HG03378 (cell line): ENCODE measurements at regions not wholly inside any gene's neighbourhood (a gene's known extent, or its start where the extent isn't known, plus 50 kb on each side); places are given as distances from the start of the nearest gene placed in this dataset.

ENCODE experiments used
- ATAC-seq: cut with Tn5 transposase; IDR thresholded peaks from one replicate; pipeline ENCODE4 v1.9.1; 2021; ENCODE audit warnings: mild to moderate bottlenecking, moderate library complexity; ENCODE audit not compliant: unreplicated experiment

DNA sequence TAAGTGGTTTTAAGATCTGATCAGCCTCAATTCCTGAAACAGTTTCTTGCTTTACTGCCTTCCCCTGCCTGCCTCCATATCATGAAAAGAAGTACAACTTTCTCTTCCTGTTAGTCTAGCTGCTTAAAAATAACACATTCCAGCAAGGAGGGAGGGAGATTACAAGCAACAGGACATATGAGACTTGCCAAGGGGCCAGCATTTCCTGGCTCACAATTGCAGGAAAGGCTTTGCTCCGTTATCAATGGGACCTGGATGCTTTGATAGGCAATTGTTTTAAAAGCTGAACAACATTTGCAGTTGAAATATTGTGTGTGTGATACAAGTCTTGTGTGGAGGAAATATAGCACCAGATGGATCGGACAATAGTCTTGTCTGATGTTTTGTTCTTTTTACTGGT lies 425.0 kb downstream of the FAT4 start:
- ATAC-seq, result no peak

DNA sequence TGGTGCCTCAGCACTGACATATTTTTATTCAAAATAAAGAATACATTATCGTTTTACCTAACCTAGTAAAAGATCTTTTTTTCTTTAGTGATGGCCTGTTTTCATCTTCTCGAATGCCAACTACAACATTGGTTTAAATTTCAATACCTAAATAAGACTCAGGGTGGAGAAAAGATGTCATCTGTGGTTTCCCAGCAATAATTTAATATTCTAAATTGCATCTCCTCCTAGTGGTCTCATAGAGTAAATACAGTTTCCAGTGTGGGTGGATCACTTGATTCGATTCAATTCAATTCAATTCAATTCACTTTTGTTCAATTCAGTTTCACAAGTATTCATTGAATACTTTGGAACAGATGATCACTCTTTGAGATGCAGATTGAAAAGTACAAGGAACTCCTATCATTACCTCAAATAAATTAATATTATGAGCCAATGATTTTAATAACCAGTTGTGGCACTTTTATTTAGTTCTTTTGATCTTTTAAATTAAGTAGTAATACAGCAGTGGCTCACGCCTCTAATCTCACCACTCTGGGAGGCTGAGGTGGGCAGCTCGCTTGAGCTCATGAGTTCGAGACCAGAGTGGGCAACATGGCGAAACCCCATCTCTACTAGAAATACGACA lies 427.2 kb downstream of the FAT4 start:
- ATAC-seq, result no peak

DNA sequence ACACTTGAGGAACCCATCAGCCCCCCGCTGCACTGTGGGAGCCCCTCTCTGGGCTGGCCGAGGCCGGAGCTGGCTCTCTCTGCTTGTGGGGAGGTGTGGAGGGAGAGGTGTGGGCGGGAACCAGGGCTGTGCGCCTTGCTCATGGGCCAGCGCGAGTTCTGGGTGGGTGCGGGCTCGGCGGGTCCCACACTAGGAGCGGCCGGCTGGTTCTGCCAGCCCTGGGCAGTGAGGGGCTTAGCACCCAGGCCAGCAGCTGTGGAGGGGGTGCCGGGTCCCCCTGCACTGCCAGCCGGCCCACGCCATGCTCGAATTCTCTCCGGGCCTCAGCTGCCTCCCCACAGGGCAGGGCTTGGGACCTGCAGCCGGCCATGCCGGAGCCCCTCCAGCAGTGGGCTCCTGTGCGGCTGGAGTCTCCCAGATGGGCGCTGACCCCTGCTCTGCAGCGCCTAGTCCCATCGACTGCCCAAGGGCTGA lies 430.2 kb downstream of the FAT4 start:
- ATAC-seq, result no peak

GRCh38 chr4:125749354-125749753 lies 434.6 kb downstream of the FAT4 start:
- no peak for ATAC-seq

- ATAC-seq, result no peak
These were observed 435.6 kb downstream of the FAT4 start for GRCh38 chr4:125750399-125750798.

DNA sequence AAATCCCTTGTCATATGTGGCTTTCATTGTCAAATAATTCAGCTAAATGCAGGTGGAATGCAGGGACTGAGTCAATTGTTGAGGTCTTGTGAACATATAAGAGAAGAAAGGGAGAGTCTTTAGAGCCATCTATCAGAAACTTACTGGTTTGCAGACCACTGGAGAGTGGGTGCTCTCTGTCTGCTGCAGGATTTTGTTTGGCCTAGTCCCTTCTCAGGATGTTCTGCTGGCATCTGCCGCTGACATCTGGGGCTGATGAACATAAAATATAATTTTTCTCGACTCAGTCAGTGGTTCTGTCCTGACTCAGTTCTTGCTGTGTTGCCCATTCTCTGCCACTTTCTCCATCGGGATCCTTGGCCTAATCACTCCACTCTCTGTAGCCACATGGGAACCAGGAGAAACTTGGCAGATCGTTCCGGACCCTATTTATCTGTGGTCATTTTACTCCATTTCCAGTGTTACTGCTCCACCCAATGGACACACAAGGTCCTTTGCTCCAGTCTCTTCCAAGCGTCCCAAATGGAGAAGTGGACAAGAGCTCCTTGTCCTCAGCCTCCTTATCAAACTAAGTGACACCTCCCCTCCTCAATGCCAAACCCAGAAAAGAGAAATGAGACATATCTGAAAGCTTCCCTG lies 436.2 kb downstream of the FAT4 start:
- ATAC-seq, result no peak

GRCh38 chr4:125758438-125758837 lies 443.7 kb downstream of the FAT4 start:
- no peak for ATAC-seq

DNA sequence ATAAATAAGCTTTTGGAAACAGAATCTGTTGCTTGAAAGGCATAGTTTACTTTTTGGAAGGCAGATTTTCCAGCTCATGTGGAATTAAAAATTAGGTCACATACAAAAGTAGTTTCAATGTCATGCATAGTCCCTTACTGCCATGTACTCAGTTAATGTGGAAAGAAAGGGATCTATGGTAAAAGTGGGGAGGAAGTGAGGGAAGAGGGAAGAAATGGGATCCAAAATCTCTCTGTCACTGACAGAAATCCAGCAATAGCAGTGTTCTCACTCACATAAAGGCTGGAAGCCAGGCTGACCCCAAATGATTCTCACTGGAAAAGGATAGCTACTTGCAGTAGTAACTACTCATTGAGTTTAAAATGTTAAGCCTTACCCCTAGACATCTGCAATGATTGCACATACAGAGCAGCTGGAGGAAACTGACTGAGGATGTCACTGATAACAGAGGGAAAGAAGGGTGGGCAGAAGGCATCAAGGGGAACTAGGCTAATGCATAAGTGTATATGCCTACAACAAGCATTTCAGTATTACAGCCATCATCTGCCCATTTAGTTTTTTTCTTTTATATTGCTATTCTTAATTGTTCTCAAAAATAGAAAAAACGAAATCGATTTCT lies 445.6 kb downstream of the FAT4 start:
- no peak for ATAC-seq

- ATAC-seq, result no peak
These were observed 446.2 kb downstream of the FAT4 start for GRCh38 chr4:125760956-125761355.

GRCh38 chr4:125762537-125762936 lies 447.8 kb downstream of the FAT4 start:
- no peak for ATAC-seq

- ATAC-seq, result no peak
These were observed 451.2 kb downstream of the FAT4 start for GRCh38 chr4:125765941-125766340.

GRCh38 chr4:125770814-125771398 lies 456.2 kb downstream of the FAT4 start:
- no peak for ATAC-seq

DNA sequence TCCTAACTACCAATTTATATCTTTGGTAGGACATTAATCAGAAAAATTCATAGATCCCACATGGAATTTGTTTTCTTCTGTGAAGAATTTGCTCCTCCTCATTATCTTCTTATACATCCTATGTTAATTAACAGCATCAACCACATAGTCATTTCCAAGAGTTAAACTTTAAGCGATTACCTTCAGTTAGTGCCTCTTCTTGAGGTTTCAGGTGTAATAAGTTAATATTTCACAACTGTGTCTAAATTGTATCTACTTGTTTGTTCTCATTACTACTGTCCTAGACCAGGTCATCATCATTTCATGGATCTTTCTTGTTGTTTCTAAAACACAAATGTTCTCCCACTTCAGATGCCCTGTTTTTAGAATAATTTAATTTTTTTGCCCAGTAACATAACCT lies 457.9 kb downstream of the FAT4 start:
- ATAC-seq, result no peak

GRCh38 chr4:125773502-125773901 lies 458.7 kb downstream of the FAT4 start:
- ATAC-seq, result no peak

DNA sequence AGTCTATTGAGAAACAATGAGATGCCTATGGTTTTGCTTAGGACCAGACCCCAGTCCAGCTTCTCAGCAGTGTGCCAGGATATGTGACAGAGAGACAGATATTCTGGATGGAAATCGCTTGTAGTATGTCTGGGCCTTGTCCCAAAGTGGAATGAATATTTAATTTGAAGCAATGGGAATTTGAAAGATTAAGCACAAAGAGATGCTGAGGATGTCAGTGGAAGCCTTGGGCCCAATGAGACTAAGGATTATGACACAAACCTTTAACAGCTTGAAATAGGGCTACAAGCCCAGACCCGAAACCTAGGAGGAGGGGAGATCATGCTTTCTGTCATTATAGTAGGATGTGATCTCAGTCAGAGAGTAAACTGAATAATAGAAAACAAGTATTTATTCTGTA lies 459.2 kb downstream of the FAT4 start:
- no peak for ATAC-seq

- ATAC-seq, result no peak
These were observed 461.4 kb downstream of the FAT4 start for GRCh38 chr4:125776146-125776545.

GRCh38 chr4:125780164-125780563 lies 465.4 kb downstream of the FAT4 start:
- ATAC-seq, result no peak

DNA sequence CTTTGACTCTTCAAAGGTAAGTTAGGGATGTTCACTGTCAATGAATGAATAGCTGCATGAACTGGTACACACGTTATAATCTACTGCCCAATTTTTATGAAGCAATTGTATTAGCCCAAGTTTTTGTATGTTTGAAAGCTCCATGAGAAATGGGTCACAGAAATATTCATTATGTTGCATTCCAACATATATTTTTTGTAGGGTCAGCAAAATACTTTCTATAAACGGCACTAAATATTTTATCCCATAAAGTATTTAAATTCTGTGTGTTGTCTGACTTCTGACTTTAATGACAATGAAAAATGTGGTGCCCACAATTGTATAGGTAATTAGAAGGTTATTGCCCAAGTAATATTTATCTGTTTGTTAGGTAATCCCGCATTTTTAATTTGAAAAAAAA lies 466.0 kb downstream of the FAT4 start:
- ATAC-seq, result no peak

GRCh38 chr4:125781651-125782050 lies 466.9 kb downstream of the FAT4 start:
- ATAC-seq, result no peak

GRCh38 chr4:125784741-125785140 lies 470.0 kb downstream of the FAT4 start:
- no peak for ATAC-seq

DNA sequence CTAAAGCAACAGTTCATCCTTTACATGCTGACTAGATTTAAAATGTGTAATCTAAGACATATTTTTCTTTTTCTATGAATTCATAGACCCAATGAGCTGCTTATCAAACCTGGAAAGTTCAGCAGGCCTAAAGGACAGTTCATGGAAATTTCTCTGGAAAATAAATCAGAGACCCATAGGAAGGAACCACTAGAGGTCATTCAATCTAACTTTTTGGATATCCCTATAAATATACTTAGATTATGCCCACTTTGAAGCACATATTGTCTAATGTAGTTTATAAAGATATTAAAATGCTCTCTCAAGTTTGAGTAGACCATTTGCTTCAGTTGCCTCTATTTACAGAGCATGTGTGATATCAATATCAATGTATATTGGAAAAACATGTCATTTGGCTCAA lies 473.0 kb downstream of the FAT4 start:
- ATAC-seq, result no peak

GRCh38 chr4:125789023-125789422 lies 474.3 kb downstream of the FAT4 start:
- ATAC-seq, result no peak
